PC-9 (cell line): ENCODE measurements at regions not wholly inside any gene's neighbourhood (a gene's known extent, or its start where the extent isn't known, plus 50 kb on each side); places are given as distances from the start of the nearest gene placed in this dataset.

Experiments
- CTCF ChIP-seq: fragments of 200-600 bp; sonication (generic); conservative IDR thresholded peaks from 2 replicates; pipeline ENCODE4 v1.6.1; 2017; ENCODE audit warnings: mixed run types, antibody characterized with exemption, mild to moderate bottlenecking, moderate library complexity
- EZH2 ChIP-seq: fragments of 200-600 bp; sonication (generic); IDR thresholded peaks from 2 replicates; pipeline ENCODE4 v1.8.0; 2017; ENCODE audit warnings: antibody characterized with exemption, low read depth

- no peak for TF ChIP-seq CTCF
- no peak for TF ChIP-seq EZH2
These were observed 400.5 kb upstream of the CCL2 start for GRCh38 chr17:33854596-33854995.
